GM18505 (cell line): ENCODE measurements at regions not wholly inside any gene's neighbourhood (a gene's known extent, or its start where the extent isn't known, plus 50 kb on each side); places are given as distances from the start of the nearest gene placed in this dataset.

ENCODE experiments used
- ATAC-seq: cut with Tn5 transposase; IDR thresholded peaks from one replicate; pipeline ENCODE4 v1.9.1; 2021; ENCODE audit not compliant: unreplicated experiment
- POLR2A ChIP-seq: IDR thresholded peaks from 4 replicates; pipeline ENCODE4 v1.6.1; 2011; ENCODE audit warnings: borderline replicate concordance; ENCODE audit not compliant: insufficient read depth, insufficient read length; ENCODE audit errors: extremely low read depth

- no peak for ATAC-seq
- no peak for TF ChIP-seq POLR2A
Observed at GRCh38 chr17:69872675-69873262, 202.3 kb upstream of the KCNJ16 start.

GRCh38 chr17:69874175-69874670, 200.8 kb upstream of the KCNJ16 start:
- ATAC-seq = no peak
- no peak for TF ChIP-seq POLR2A

DNA sequence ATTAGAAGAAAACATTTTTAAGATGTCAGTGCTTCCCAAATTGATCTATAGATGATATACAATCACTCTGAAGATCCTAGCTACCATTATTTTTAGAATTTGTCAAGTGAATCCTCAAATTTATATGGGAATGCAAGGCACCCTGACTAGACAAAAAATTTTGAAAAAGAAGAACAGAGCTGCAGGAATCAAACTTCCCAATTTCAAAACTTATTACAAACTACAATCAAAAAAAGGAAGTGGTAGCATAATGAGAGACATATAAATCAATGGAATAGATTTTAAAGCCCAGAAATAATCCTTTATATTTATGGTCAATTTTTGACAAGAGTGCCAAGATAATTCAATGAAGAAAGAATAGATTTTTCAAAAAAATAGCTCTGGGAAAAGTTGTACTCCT, 198.3 kb upstream of the KCNJ16 start:
- TF ChIP-seq POLR2A = no peak
- ATAC-seq = no peak

GRCh38 chr17:69878661-69879060, 196.4 kb upstream of the KCNJ16 start:
- TF ChIP-seq POLR2A = no peak
- no peak for ATAC-seq

GRCh38 chr17:69879576-69879975, 195.4 kb upstream of the KCNJ16 start:
- ATAC-seq = no peak

GRCh38 chr17:69880591-69881112, 194.4 kb upstream of the KCNJ16 start:
- TF ChIP-seq POLR2A = no peak
- ATAC-seq = no peak

More at GRCh38 chr17:69879576-69879975, 195.4 kb upstream of the KCNJ16 start:
- TF ChIP-seq POLR2A = no peak

DNA sequence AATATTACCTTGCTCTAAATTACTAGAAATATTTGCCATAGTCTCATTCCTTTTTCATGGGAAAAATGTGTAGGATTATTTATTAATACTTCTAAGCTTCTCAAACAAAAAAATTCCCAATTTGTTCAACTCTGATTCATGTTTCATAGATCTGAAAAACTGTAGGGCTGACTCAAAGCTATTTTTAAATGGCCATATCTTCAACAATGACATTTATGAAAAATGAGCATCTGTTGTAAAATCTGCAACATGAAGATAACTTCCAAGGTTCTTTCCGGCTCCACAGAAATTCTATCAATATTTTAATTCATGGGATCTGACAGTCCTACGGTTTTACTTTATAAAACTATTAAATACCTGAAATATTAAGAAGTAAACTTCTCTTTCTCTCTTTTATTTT, 192.7 kb upstream of the KCNJ16 start:
- no peak for ATAC-seq
- no peak for TF ChIP-seq POLR2A

- no peak for ATAC-seq
- no peak for TF ChIP-seq POLR2A
Observed at GRCh38 chr17:69883120-69883519, 191.9 kb upstream of the KCNJ16 start.

GRCh38 chr17:69884356-69884755, 190.7 kb upstream of the KCNJ16 start:
- no peak for ATAC-seq
- no peak for TF ChIP-seq POLR2A

DNA sequence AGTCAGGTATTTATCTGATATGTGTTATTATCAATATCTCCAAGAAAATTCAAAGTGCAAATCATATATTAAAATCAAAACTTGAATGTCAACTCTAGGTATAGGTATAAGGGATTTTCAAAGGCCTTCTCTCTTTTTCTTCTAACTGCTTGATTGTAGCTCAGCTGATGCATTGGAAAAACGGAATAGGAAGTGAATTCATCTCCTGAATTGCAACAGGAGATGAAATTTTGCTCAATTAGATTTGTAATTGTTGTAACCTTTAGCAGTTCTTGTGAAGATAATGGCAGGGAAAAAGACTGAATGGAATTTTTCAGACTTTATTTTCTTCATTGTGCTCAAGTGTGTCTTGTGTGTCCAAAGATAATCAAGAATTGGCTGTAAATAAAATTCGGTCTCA, 190.2 kb upstream of the KCNJ16 start:
- no peak for TF ChIP-seq POLR2A
- ATAC-seq = no peak

GRCh38 chr17:69898601-69899000, 176.4 kb upstream of the KCNJ16 start:
- ATAC-seq = no peak
- no peak for TF ChIP-seq POLR2A

DNA sequence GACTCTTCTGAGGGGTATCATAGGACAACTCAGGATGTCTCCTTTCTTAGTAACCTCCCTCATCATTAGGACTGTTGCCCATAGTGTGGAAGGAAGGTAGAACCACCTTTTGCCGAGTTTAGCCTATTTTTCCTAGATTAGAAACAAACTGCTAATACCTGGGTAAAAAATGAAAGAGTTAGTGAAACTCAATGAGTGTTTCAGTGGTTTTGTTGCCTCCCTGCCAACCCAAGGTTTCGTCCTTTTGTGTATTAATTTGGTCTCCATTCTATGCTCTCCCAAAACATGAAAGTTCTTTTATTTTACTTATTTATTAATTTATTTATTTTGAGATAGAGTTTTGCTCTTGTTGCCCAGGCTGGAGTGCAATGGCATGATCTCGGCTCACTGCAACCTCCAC, 174.9 kb upstream of the KCNJ16 start:
- ATAC-seq = no peak
- TF ChIP-seq POLR2A = no peak

DNA sequence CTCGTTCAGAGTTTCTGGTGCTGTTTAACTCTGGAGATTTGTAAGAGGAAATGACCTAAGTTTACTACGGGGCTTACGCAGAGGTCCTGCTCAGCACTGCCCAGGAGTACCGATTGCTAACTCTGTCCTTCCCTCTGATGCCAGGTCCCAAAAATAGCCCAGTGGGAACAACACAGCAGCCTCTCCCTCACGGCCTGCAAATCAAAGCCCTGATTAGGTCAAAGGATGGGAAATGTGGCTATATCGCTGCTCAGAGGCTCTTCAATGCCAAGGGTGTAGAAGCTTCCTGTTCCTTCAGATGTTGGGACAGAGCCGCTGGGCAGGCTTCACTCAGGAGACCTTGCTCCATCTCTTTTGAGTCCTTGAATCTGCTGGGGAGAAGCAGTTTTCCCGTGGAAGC, 174.2 kb upstream of the KCNJ16 start:
- ATAC-seq = no peak
- no peak for TF ChIP-seq POLR2A

GRCh38 chr17:69906306-69906705, 168.7 kb upstream of the KCNJ16 start:
- ATAC-seq = no peak
- TF ChIP-seq POLR2A = no peak
